ENCODE measurements at regions not wholly inside any gene's neighbourhood (a gene's known extent, or its start where the extent isn't known, plus 50 kb on each side); places are given as distances from the start of the nearest gene placed in this dataset.
"Not testable (repeated sequence)": the region's sequence is repeated elsewhere in the genome, so short reads cannot be mapped to it uniquely, and the experiment has no call there.

- DNase-seq (ENCODE audit: low read depth) = no peak
These were observed 226.6 kb upstream of the CCDC54 start for GRCh38 chr3:107150675-107151074.

GRCh38 chr3:107153981-107154380, 223.3 kb upstream of the CCDC54 start:
- DNase-seq (ENCODE audit: low read depth) = no peak

GRCh38 chr3:107172411-107172810, 204.8 kb upstream of the CCDC54 start:
- no peak for DNase-seq (ENCODE audit: low read depth)

- no peak for DNase-seq (ENCODE audit: low read depth)
These were observed 192.9 kb upstream of the CCDC54 start for GRCh38 chr3:107184375-107184774.

- no peak for DNase-seq (ENCODE audit: low read depth)
These were observed 189.0 kb upstream of the CCDC54 start for GRCh38 chr3:107188262-107188661.

GRCh38 chr3:107189158-107189791, 188.0 kb upstream of the CCDC54 start:
- no peak for DNase-seq (ENCODE audit: low read depth)

GRCh38 chr3:107193116-107193515, 184.1 kb upstream of the CCDC54 start:
- DNase-seq (ENCODE audit: low read depth) = no peak

GRCh38 chr3:107198581-107199181, 178.6 kb upstream of the CCDC54 start:
- DNase-seq (ENCODE audit: low read depth) = no peak

- no peak for DNase-seq (ENCODE audit: low read depth)
These were observed 176.1 kb upstream of the CCDC54 start for GRCh38 chr3:107201146-107201545.

GRCh38 chr3:107202885-107203284, 174.4 kb upstream of the CCDC54 start:
- DNase-seq (ENCODE audit: low read depth) = not testable (repeated sequence)

- DNase-seq (ENCODE audit: low read depth) = no peak
These were observed 173.1 kb upstream of the CCDC54 start for GRCh38 chr3:107204121-107204520.

- DNase-seq (ENCODE audit: low read depth) = no peak
These were observed 171.9 kb upstream of the CCDC54 start for GRCh38 chr3:107205358-107205757.

- no peak for DNase-seq (ENCODE audit: low read depth)
These were observed 171.1 kb upstream of the CCDC54 start for GRCh38 chr3:107206141-107206540.

GRCh38 chr3:107206945-107207344, 170.3 kb upstream of the CCDC54 start:
- DNase-seq (ENCODE audit: low read depth) = no peak

- DNase-seq (ENCODE audit: low read depth) = no peak
These were observed 169.1 kb upstream of the CCDC54 start for GRCh38 chr3:107208100-107208499.

GRCh38 chr3:107208796-107209195, 168.4 kb upstream of the CCDC54 start:
- DNase-seq (ENCODE audit: low read depth) = no peak

GRCh38 chr3:107209302-107209990, 167.8 kb upstream of the CCDC54 start:
- no peak for DNase-seq (ENCODE audit: low read depth)

- no peak for DNase-seq (ENCODE audit: low read depth)
These were observed 165.6 kb upstream of the CCDC54 start for GRCh38 chr3:107211608-107212007.

GRCh38 chr3:107212618-107213017, 164.6 kb upstream of the CCDC54 start:
- DNase-seq (ENCODE audit: low read depth) = no peak

GRCh38 chr3:107213044-107213669, 164.1 kb upstream of the CCDC54 start:
- no peak for DNase-seq (ENCODE audit: low read depth)

GRCh38 chr3:107216229-107216628, 161.0 kb upstream of the CCDC54 start:
- no peak for DNase-seq (ENCODE audit: low read depth)

GRCh38 chr3:107216711-107217110, 160.5 kb upstream of the CCDC54 start:
- no peak for DNase-seq (ENCODE audit: low read depth)

GRCh38 chr3:107217172-107217571, 160.1 kb upstream of the CCDC54 start:
- no peak for DNase-seq (ENCODE audit: low read depth)
